SK-N-SH (cell line): ENCODE measurements at regions not wholly inside any gene's neighbourhood (a gene's known extent, or its start where the extent isn't known, plus 50 kb on each side); places are given as distances from the start of the nearest gene placed in this dataset.

Experiments used
- CTCF ChIA-PET: fragments of 300-600, 350-600 bp; formaldehyde crosslinking; extraction: SDS; loops from one replicate; lab custom pipeline; 2021; lab: Yijun Ruan, JAX
- POLR2A ChIA-PET: fragments of 350-600 bp; sonication (Branson Sonifier 250); formaldehyde crosslinking; extraction: SDS; loops from one replicate; lab custom pipeline; 2020; ENCODE audit warnings: antibody characterized with exemption, inconsistent platforms; lab: Yijun Ruan, JAX
- DNase-seq: peaks from one replicate; pipeline ENCODE4 v3.0.0; 2012
- H2AFZ ChIP-seq: fragments of 200-600 bp; sonication (generic); 2 replicates; pipeline ENCODE4 v1.8.1; 2016; ENCODE audit warnings: antibody characterized with exemption, mild to moderate bottlenecking, low read depth
- H3F3A ChIP-seq: fragments of 200-600 bp; sonication (generic); replicated peaks from 2 replicates; pipeline ENCODE3; 2016; ENCODE audit warnings: antibody characterized with exemption, mild to moderate bottlenecking; ENCODE audit not compliant: insufficient read depth
- H3K27ac ChIP-seq, 2 experiments: fragments of 200-500 bp in 1 of 2; fragments of 200-600 bp in 1 of 2; sonication (Bioruptor generic) in 1 of 2; sonication (generic), shearing (Covaris generic) in 1 of 2; 2 replicates each; pipeline versions ENCODE4 v1.5.1 to v1.6.1; 2014 to 2016; ENCODE audit warnings: low read depth in 2 of 2, inconsistent platforms in 1 of 2, low read length in 1 of 2, mild to moderate bottlenecking in 1 of 2, mixed read lengths in 1 of 2
- H3K27me3 ChIP-seq: fragments of 200-600 bp; sonication (generic), shearing (Covaris generic); 2 replicates; pipeline ENCODE4 v1.6.1; 2016; ENCODE audit warnings: mixed run types; ENCODE audit not compliant: insufficient read depth
- H3K36me3 ChIP-seq, 2 experiments: fragments of 200-500 bp in 1 of 2; fragments of 200-600 bp in 1 of 2; sonication (Bioruptor generic) in 1 of 2; sonication (generic) in 1 of 2; replicated peaks in 1 of 2; 2 replicates each; pipeline versions ENCODE3 to v1.5.1; 2014 to 2016; ENCODE audit warnings: low read length in 1 of 2, mild to moderate bottlenecking in 1 of 2; ENCODE audit not compliant: insufficient read depth in 2 of 2, control insufficient read depth in 1 of 2
- H3K4me1 ChIP-seq, 2 experiments: fragments of 200-500 bp in 1 of 2; fragments of 200-600 bp in 1 of 2; sonication (Bioruptor generic) in 1 of 2; sonication (generic), shearing (Covaris generic) in 1 of 2; 2 replicates each; pipeline versions ENCODE4 v1.5.1 to v1.6.1; 2014 to 2016; ENCODE audit warnings: low read depth in 1 of 2, low read length in 1 of 2, mixed run types in 1 of 2; ENCODE audit not compliant: insufficient read depth in 2 of 2, control insufficient read depth in 1 of 2
- H3K4me2 ChIP-seq: fragments of 200-600 bp; sonication (generic), shearing (Covaris generic); 2 replicates; pipeline ENCODE4 v1.6.1; 2017; ENCODE audit warnings: mixed run types
- H3K4me3 ChIP-seq, 2 experiments: fragments of 200-500 bp in 1 of 2; fragments of 200-600 bp in 1 of 2; sonication (Bioruptor generic) in 1 of 2; sonication (generic), shearing (Covaris generic) in 1 of 2; 2 replicates each; pipeline versions ENCODE4 v1.5.1 to v1.8.1; 2014 to 2016; ENCODE audit warnings: low read depth in 2 of 2, inconsistent platforms in 1 of 2, low read length in 1 of 2, mild to moderate bottlenecking in 1 of 2, mixed read lengths in 1 of 2, moderate library complexity in 1 of 2
- H3K79me2 ChIP-seq: fragments of 200-600 bp; sonication (generic); 2 replicates; pipeline ENCODE4 v1.8.1; 2017; ENCODE audit warnings: mild to moderate bottlenecking; ENCODE audit not compliant: insufficient read depth
- H3K9ac ChIP-seq: fragments of 200-600 bp; sonication (generic); 2 replicates; pipeline ENCODE4 v1.6.1; 2017; ENCODE audit warnings: mixed run types
- H3K9me2 ChIP-seq: fragments of 200-600 bp; sonication (generic); 2 replicates; pipeline ENCODE4 v1.6.1; 2017; ENCODE audit warnings: mixed run types
- H3K9me3 ChIP-seq: fragments of 200-600 bp; sonication (generic); 2 replicates; pipeline ENCODE4 v1.6.1; 2017; ENCODE audit warnings: mixed run types, mild to moderate bottlenecking, moderate library complexity
- H4K20me1 ChIP-seq: fragments of 200-600 bp; sonication (generic); 2 replicates; pipeline ENCODE4 v1.6.1; 2017; ENCODE audit warnings: mild to moderate bottlenecking, mixed run types; ENCODE audit not compliant: insufficient read depth
- CHD2 ChIP-seq: fragments of 150-350 bp; IDR thresholded peaks from 2 replicates; pipeline ENCODE4 v1.6.1; 2018; ENCODE audit warnings: low read length; ENCODE audit not compliant: partially characterized antibody
- ELF1 ChIP-seq: IDR thresholded peaks from 2 replicates; pipeline ENCODE4 v1.4.0; 2012
- EP300 ChIP-seq, 2 experiments: IDR thresholded peaks; 2 replicates each; pipeline versions ENCODE4 v1.4.0 to v1.6.1; 2012; ENCODE audit warnings: borderline replicate concordance in 1 of 2, low read depth in 1 of 2, low read length in 1 of 2
- FOSL2 ChIP-seq: IDR thresholded peaks from 2 replicates; pipeline ENCODE4 v1.4.0; 2012; ENCODE audit warnings: low read depth, mild to moderate bottlenecking, moderate library complexity, borderline replicate concordance
- FOXJ3 ChIP-seq: sonication (generic); formaldehyde crosslinking; IDR thresholded peaks from 2 replicates; pipeline ENCODE4 v1.5.1; 2020; ENCODE audit warnings: mild to moderate bottlenecking, missing genetic modification reagents
- IRF3 ChIP-seq: fragments of 150-350 bp; IDR thresholded peaks from 2 replicates; pipeline ENCODE4 v1.6.1; 2016; ENCODE audit warnings: mild to moderate bottlenecking, low read depth, low read length
- JUND ChIP-seq: IDR thresholded peaks from 2 replicates; pipeline ENCODE4 v1.4.0; 2012
- MEF2A ChIP-seq: IDR thresholded peaks from 2 replicates; pipeline ENCODE4 v1.4.0; 2012; ENCODE audit warnings: low read depth, borderline replicate concordance
- MXI1 ChIP-seq: IDR thresholded peaks from 2 replicates; pipeline ENCODE4 v1.6.1; 2012; ENCODE audit warnings: mild to moderate bottlenecking, low read depth, low read length, improper control_type of control experiment
- NRF1 ChIP-seq: IDR thresholded peaks from 2 replicates; pipeline ENCODE4 v1.6.1; 2012; ENCODE audit warnings: low read depth, mild to moderate bottlenecking, low read length
- POLR2AphosphoS5 ChIP-seq: IDR thresholded peaks from 2 replicates; pipeline ENCODE4 v1.6.1; 2012; ENCODE audit warnings: low read depth, low read length
- RAD21 ChIP-seq: IDR thresholded peaks from 2 replicates; pipeline ENCODE4 v1.6.1; 2012; ENCODE audit warnings: mild to moderate bottlenecking, low read length
- RFX5 ChIP-seq: IDR thresholded peaks from 2 replicates; pipeline ENCODE4 v1.6.1; 2012; ENCODE audit warnings: mild to moderate bottlenecking, improper control_type of control experiment, low read length
- SIN3A ChIP-seq: IDR thresholded peaks from 2 replicates; pipeline ENCODE4 v1.6.1; 2012; ENCODE audit warnings: low read depth, mild to moderate bottlenecking, low read length, moderate library complexity, borderline replicate concordance
- TAF1 ChIP-seq: IDR thresholded peaks from 2 replicates; pipeline ENCODE4 v1.6.1; 2012; ENCODE audit warnings: low read depth, mild to moderate bottlenecking, low read length, moderate library complexity, borderline replicate concordance
- TEAD4 ChIP-seq: IDR thresholded peaks from 2 replicates; pipeline ENCODE4 v1.4.0; 2012; ENCODE audit warnings: mild to moderate bottlenecking, borderline replicate concordance; ENCODE audit not compliant: insufficient read depth
- WGBS: methylation state at CpG from one replicate; pipeline ENCODE4 v1.1.6; 2017; ENCODE audit warnings: low lambda C conversion rate; 5-methylcytosine and 5-hydroxymethylcytosine counted together
- TF ChIP-seq, protein P1 (sequence below): IDR thresholded peaks from 2 replicates; pipeline ENCODE4; 2012
- TF ChIP-seq, protein P2 (sequence below): fragments of 150-350 bp; IDR thresholded peaks from 2 replicates; pipeline ENCODE4 v1.6.1; 2017; ENCODE audit warnings: antibody characterized with exemption, low read length, low read depth, borderline replicate concordance

- Histone ChIP-seq H3K9me2 (no peaks in the 10 kb centered on the region), H3K36me3 (no peaks in the 10 kb centered on the region), H2AFZ (no peak overlapping the region)
- TF ChIP-seq MXI1 (no peak), FOSL2 (no peak), TAF1 (no peak), POLR2AphosphoS5 (no peak), NRF1 (no peak), IRF3 (no peak), JUND (no peak), EP300 (IDR thresholded peaks at IDR 0.05; ENCODE audit: borderline replicate concordance in 1 of 2, low read depth in 1 of 2, low read length in 1 of 2) (no peak), MEF2A (no peak), CHD2 (no peak), RFX5 (no peak), FOXJ3 (CRISPR knock-in tag) (no peak), SIN3A (no peak)
- TF ChIP-seq, protein P1, sequence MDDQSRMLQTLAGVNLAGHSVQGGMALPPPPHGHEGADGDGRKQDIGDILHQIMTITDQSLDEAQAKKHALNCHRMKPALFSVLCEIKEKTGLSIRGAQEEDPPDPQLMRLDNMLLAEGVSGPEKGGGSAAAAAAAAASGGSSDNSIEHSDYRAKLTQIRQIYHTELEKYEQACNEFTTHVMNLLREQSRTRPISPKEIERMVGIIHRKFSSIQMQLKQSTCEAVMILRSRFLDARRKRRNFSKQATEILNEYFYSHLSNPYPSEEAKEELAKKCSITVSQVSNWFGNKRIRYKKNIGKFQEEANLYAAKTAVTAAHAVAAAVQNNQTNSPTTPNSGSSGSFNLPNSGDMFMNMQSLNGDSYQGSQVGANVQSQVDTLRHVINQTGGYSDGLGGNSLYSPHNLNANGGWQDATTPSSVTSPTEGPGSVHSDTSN: no peak
- TF ChIP-seq, protein P2, sequence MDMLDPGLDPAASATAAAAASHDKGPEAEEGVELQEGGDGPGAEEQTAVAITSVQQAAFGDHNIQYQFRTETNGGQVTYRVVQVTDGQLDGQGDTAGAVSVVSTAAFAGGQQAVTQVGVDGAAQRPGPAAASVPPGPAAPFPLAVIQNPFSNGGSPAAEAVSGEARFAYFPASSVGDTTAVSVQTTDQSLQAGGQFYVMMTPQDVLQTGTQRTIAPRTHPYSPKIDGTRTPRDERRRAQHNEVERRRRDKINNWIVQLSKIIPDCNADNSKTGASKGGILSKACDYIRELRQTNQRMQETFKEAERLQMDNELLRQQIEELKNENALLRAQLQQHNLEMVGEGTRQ: no peak
- TF ChIP-seq, all 33 proteins: peak for 0
- Histone ChIP-seq H3K4me2 (no peak overlapping the region), H4K20me1 (no peaks in the 10 kb centered on the region), H3F3A (no peaks in the 10 kb centered on the region), H3K4me1 (no peaks in the 10 kb centered on the region), H3K79me2 (no peaks in the 10 kb centered on the region), H3K27me3 (peaks cover 19% of the 10 kb centered on the region; the same call in 1 of the 2 replicates), H3K27ac (no peak overlapping the region), H3K9me3 (no peaks in the 10 kb centered on the region), H3K4me3 (no peak overlapping the region), H3K9ac (no peak overlapping the region)
- POLR2A ChIA-PET: no interaction called here
- CTCF ChIA-PET: interaction anchor here (1.0 to 1.7 kb wide), 2 partner anchors 11 to 37 kb away, joined by 3 to 6 read pairs; no protein-coding TSS in a partner anchor
- DNase-seq: no peak
- WGBS: 58% methylated on average over 4 of the region's 4 CpGs
These were observed 92.0 kb upstream of the IGF1R start for GRCh38 chr15:98556321-98556720.

GRCh38 chr15:98560338-98560737, 88.0 kb upstream of the IGF1R start:
- no peaks in the 10 kb centered on the region for H3F3A ChIP-seq
- no peaks in the 10 kb centered on the region for H3K4me1 ChIP-seq
- no peaks in the 10 kb centered on the region; the same call in 1 of the 2 replicates for H3K27me3 ChIP-seq
- ChIA-PET POLR2A (no interaction called here), CTCF (no interaction called here)
- no peaks in the 10 kb centered on the region for H3K9me2 ChIP-seq
- H3K4me3 ChIP-seq: no peak overlapping the region
- WGBS: 19% methylated on average over 5 of the region's 5 CpGs
- no peak for DNase-seq
- H3K9ac ChIP-seq: no peak overlapping the region
- H3K9me3 ChIP-seq: no peaks in the 10 kb centered on the region
- no peaks in the 10 kb centered on the region for H4K20me1 ChIP-seq
- H3K36me3 ChIP-seq: no peaks in the 10 kb centered on the region
- H2AFZ ChIP-seq: no peak overlapping the region
- H3K27ac ChIP-seq: no peak overlapping the region
- no peaks in the 10 kb centered on the region for H3K79me2 ChIP-seq
- TF ChIP-seq RAD21 (no peak), ELF1 (no peak), TEAD4 (no peak)
- H3K4me2 ChIP-seq: no peak overlapping the region
